ENCODE measurements at regions not wholly inside any gene's neighbourhood (a gene's known extent, or its start where the extent isn't known, plus 50 kb on each side); places are given as distances from the start of the nearest gene placed in this dataset.
"Not testable (repeated sequence)": the region's sequence is repeated elsewhere in the genome, so short reads cannot be mapped to it uniquely, and the experiment has no call there.

GRCh38 chr7:13097499-13097898, 410.1 kb downstream of the ARL4A start:
- no peak for DNase-seq (ENCODE audit: low spot score)

GRCh38 chr7:13098161-13098560, 410.7 kb downstream of the ARL4A start:
- DNase-seq (ENCODE audit: low spot score), result no peak

- no peak for DNase-seq (ENCODE audit: low spot score)
Measured at GRCh38 chr7:13099154-13099795, 411.8 kb downstream of the ARL4A start.

GRCh38 chr7:13104128-13104527, 416.7 kb downstream of the ARL4A start:
- DNase-seq (ENCODE audit: low spot score), result no peak

- DNase-seq (ENCODE audit: low spot score), result no peak
Measured at GRCh38 chr7:13105209-13105608, 417.8 kb downstream of the ARL4A start.

GRCh38 chr7:13106513-13106912, 419.1 kb downstream of the ARL4A start:
- no peak for DNase-seq (ENCODE audit: low spot score)

GRCh38 chr7:13107291-13107690, 419.9 kb downstream of the ARL4A start:
- no peak for DNase-seq (ENCODE audit: low spot score)

GRCh38 chr7:13108061-13108460, 420.6 kb downstream of the ARL4A start:
- no peak for DNase-seq (ENCODE audit: low spot score)

GRCh38 chr7:13109201-13109600, 421.8 kb downstream of the ARL4A start:
- DNase-seq (ENCODE audit: low spot score), result no peak

- no peak for DNase-seq (ENCODE audit: low spot score)
Measured at GRCh38 chr7:13110107-13110506, 422.7 kb downstream of the ARL4A start.

- no peak for DNase-seq (ENCODE audit: low spot score)
Measured at GRCh38 chr7:13111230-13111629, 423.8 kb downstream of the ARL4A start.

GRCh38 chr7:13114240-13114639, 426.8 kb downstream of the ARL4A start:
- not testable (repeated sequence) for DNase-seq (ENCODE audit: low spot score)

- no peak for DNase-seq (ENCODE audit: low spot score)
Measured at GRCh38 chr7:13115157-13115772, 427.8 kb downstream of the ARL4A start.

GRCh38 chr7:13115855-13116254, 428.4 kb downstream of the ARL4A start:
- no peak for DNase-seq (ENCODE audit: low spot score)

- no peak for DNase-seq (ENCODE audit: low spot score)
Measured at GRCh38 chr7:13117103-13117502, 429.7 kb downstream of the ARL4A start.

- DNase-seq (ENCODE audit: low spot score), result no peak
Measured at GRCh38 chr7:13117592-13117991, 430.2 kb downstream of the ARL4A start.

- DNase-seq (ENCODE audit: low spot score), result not testable (repeated sequence)
Measured at GRCh38 chr7:13124629-13125028, 437.2 kb downstream of the ARL4A start.

- no peak for DNase-seq (ENCODE audit: low spot score)
Measured at GRCh38 chr7:13126347-13126746, 438.9 kb downstream of the ARL4A start.

- DNase-seq (ENCODE audit: low spot score), result no peak
Measured at GRCh38 chr7:13130321-13130720, 442.9 kb downstream of the ARL4A start.

GRCh38 chr7:13130906-13131305, 443.5 kb downstream of the ARL4A start:
- DNase-seq (ENCODE audit: low spot score), result not testable (repeated sequence)

- no peak for DNase-seq (ENCODE audit: low spot score)
Measured at GRCh38 chr7:13132314-13132713, 444.9 kb downstream of the ARL4A start.

GRCh38 chr7:13136345-13136744, 448.9 kb downstream of the ARL4A start:
- DNase-seq (ENCODE audit: low spot score), result not testable (repeated sequence)

GRCh38 chr7:13139436-13139835, 452.0 kb downstream of the ARL4A start:
- no peak for DNase-seq (ENCODE audit: low spot score)

GRCh38 chr7:13144673-13145072, 457.2 kb downstream of the ARL4A start:
- no peak for DNase-seq (ENCODE audit: low spot score)
